ENCODE measurements at regions not wholly inside any gene's neighbourhood (a gene's known extent, or its start where the extent isn't known, plus 50 kb on each side); places are given as distances from the start of the nearest gene placed in this dataset.

DNA sequence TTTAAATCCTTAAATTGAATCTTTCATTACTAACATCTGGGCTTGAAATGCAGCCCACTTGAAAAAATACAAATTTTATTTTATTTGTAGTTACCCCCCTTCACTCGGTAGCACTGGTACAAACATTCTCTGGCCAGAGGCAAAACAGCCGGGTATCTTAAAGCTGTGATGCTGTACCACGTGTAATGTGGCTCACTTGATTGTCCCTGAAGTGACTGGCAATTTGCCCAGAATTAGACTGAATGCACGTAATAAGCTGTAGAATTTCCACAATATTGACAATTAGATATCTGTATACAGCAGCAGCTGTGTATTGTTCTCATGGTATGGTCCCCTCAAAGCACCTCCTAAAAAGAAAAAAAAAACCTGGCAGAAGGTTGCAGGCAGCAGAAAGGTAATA lies 192.8 kb upstream of the TBC1D5 start (continued):
- TF ChIP-seq, protein P1, sequence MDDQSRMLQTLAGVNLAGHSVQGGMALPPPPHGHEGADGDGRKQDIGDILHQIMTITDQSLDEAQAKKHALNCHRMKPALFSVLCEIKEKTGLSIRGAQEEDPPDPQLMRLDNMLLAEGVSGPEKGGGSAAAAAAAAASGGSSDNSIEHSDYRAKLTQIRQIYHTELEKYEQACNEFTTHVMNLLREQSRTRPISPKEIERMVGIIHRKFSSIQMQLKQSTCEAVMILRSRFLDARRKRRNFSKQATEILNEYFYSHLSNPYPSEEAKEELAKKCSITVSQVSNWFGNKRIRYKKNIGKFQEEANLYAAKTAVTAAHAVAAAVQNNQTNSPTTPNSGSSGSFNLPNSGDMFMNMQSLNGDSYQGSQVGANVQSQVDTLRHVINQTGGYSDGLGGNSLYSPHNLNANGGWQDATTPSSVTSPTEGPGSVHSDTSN (IDR thresholded peaks at IDR 0.05) = no peak
- TF ChIP-seq SIN3A (IDR thresholded peaks at IDR 0.05; ENCODE audit: borderline replicate concordance, low read depth, low read length) (no peak), ELF1 (IDR thresholded peaks at IDR 0.05) (no peak), RFX5 (IDR thresholded peaks at IDR 0.05; ENCODE audit: low read length) (no peak), FOSL2 (IDR thresholded peaks at IDR 0.05; ENCODE audit: borderline replicate concordance, low read depth) (no peak), YY1 (IDR thresholded peaks at IDR 0.05; ENCODE audit: low read depth) (no peak), TAF1 (IDR thresholded peaks at IDR 0.05; ENCODE audit: borderline replicate concordance, low read depth, low read length) (no peak), MEF2A (IDR thresholded peaks at IDR 0.05; ENCODE audit: borderline replicate concordance, low read depth) (no peak), EP300 (IDR thresholded peaks at IDR 0.05; ENCODE audit: borderline replicate concordance in 1 of 2, low read depth in 1 of 2, low read length in 1 of 2) (peak in 1 of 2 experiments; percentile 51; a peak in 2 of 4 replicates)

DNA sequence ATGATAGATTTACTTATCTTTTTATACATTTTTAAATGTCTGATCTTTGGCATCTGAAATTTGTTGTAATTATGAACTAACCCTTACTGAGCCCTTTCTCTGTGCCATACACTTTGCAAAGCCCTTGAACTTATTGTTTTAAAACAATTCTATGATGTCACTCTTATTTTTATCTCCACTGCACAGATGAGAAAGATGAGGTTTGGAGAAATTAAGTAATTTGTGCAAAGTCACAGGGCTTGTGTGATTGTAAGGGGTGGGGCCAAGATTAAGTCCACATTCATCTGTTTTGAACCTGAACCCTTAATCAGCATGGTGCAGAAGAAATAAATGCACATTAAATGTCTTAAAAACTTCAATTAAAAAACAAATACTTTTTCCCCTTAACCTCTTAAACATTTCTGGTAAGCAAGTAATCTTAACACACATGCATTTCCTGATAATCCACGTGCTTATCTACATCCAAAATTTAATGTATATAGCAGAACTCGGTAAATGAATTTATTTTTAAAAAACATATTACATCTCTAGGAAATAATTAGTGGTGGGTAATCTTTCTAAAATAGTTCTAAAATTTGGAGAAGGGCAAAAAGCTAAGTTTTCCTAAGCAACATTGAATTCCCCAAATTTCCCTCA lies 189.8 kb upstream of the TBC1D5 start:
- POLR2A ChIA-PET = no interaction called here
- 55% methylated on average over 2 of the region's 2 CpGs for WGBS (ENCODE audit: low lambda C conversion rate)

More for the DNA sequence above, 189.8 kb upstream of the TBC1D5 start:
- peaks cover 0 to 8% of the 10 kb centered on the region in 2 experiments; a peak in 2 of 4 replicates for H3K4me1 ChIP-seq (ENCODE audit: control insufficient read depth in 1 of 2, insufficient read depth in 2 of 2, low read depth in 1 of 2, low read length in 1 of 2)
- no peak overlapping the region for H3K9ac ChIP-seq
- no peak overlapping the region for H3K4me2 ChIP-seq
- H3K27me3 ChIP-seq (ENCODE audit: insufficient read depth) = no peaks in the 10 kb centered on the region
- TF ChIP-seq GABPA (IDR thresholded peaks at IDR 0.05; ENCODE audit: low read depth) = no peak
- TF ChIP-seq, protein P2, sequence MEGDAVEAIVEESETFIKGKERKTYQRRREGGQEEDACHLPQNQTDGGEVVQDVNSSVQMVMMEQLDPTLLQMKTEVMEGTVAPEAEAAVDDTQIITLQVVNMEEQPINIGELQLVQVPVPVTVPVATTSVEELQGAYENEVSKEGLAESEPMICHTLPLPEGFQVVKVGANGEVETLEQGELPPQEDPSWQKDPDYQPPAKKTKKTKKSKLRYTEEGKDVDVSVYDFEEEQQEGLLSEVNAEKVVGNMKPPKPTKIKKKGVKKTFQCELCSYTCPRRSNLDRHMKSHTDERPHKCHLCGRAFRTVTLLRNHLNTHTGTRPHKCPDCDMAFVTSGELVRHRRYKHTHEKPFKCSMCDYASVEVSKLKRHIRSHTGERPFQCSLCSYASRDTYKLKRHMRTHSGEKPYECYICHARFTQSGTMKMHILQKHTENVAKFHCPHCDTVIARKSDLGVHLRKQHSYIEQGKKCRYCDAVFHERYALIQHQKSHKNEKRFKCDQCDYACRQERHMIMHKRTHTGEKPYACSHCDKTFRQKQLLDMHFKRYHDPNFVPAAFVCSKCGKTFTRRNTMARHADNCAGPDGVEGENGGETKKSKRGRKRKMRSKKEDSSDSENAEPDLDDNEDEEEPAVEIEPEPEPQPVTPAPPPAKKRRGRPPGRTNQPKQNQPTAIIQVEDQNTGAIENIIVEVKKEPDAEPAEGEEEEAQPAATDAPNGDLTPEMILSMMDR (IDR thresholded peaks at IDR 0.05) = no peak
- TF ChIP-seq, protein P3, sequence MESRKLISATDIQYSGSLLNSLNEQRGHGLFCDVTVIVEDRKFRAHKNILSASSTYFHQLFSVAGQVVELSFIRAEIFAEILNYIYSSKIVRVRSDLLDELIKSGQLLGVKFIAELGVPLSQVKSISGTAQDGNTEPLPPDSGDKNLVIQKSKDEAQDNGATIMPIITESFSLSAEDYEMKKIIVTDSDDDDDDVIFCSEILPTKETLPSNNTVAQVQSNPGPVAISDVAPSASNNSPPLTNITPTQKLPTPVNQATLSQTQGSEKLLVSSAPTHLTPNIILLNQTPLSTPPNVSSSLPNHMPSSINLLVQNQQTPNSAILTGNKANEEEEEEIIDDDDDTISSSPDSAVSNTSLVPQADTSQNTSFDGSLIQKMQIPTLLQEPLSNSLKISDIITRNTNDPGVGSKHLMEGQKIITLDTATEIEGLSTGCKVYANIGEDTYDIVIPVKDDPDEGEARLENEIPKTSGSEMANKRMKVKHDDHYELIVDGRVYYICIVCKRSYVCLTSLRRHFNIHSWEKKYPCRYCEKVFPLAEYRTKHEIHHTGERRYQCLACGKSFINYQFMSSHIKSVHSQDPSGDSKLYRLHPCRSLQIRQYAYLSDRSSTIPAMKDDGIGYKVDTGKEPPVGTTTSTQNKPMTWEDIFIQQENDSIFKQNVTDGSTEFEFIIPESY (IDR thresholded peaks at IDR 0.05; ENCODE audit: borderline replicate concordance, low read depth) = no peak
- no peak for TF ChIP-seq FOSL2 (IDR thresholded peaks at IDR 0.05; ENCODE audit: borderline replicate concordance, low read depth)
- TF ChIP-seq EZH2phosphoT487 (IDR thresholded peaks at IDR 0.05; ENCODE audit: borderline replicate concordance, low read depth) = no peak
- TF ChIP-seq SIN3A (IDR thresholded peaks at IDR 0.05; ENCODE audit: borderline replicate concordance, low read depth, low read length) = no peak
- TF ChIP-seq NRF1 (IDR thresholded peaks at IDR 0.05; ENCODE audit: low read depth, low read length) = no peak
- TF ChIP-seq EP300 (IDR thresholded peaks at IDR 0.05; ENCODE audit: borderline replicate concordance in 1 of 2, low read depth in 1 of 2, low read length in 1 of 2) = no peak
- no peak for TF ChIP-seq TEAD4 (IDR thresholded peaks at IDR 0.05; ENCODE audit: borderline replicate concordance, insufficient read depth)
- no peak for TF ChIP-seq GATA2 (CRISPR knock-in tag; IDR thresholded peaks at IDR 0.05)
- no peak for TF ChIP-seq RFX5 (IDR thresholded peaks at IDR 0.05; ENCODE audit: low read length)
- CTCF ChIA-PET = interaction anchor here (0.6 to 1.8 kb wide), 2 partner anchors 15 to 44 kb away, joined by 3 read pairs; no protein-coding TSS in a partner anchor
- no peaks in the 10 kb centered on the region for H3K36me3 ChIP-seq (replicated peaks in 1 of 2; ENCODE audit: control insufficient read depth in 1 of 2, insufficient read depth in 2 of 2, low read length in 1 of 2)
- H2AFZ ChIP-seq (ENCODE audit: low read depth) = no peak overlapping the region
- H3K9me3 ChIP-seq = no peaks in the 10 kb centered on the region
- no peak overlapping the region for H3K27ac ChIP-seq (ENCODE audit: low read depth in 2 of 2, low read length in 1 of 2)
- H3F3A ChIP-seq (replicated peaks; ENCODE audit: insufficient read depth) = no peaks in the 10 kb centered on the region
- H4K20me1 ChIP-seq (ENCODE audit: insufficient read depth) = no peaks in the 10 kb centered on the region
- no peak overlapping the region for H3K4me3 ChIP-seq (ENCODE audit: low read depth in 2 of 2, low read length in 1 of 2)
- H3K79me2 ChIP-seq (ENCODE audit: insufficient read depth) = no peaks in the 10 kb centered on the region
- DNase-seq = no peak
- H3K9me2 ChIP-seq = no peaks in the 10 kb centered on the region

Measured in SK-N-SH (cell line).